Mammary epithelial cell (primary cell): ENCODE measurements at regions not wholly inside any gene's neighbourhood (a gene's known extent, or its start where the extent isn't known, plus 50 kb on each side); places are given as distances from the start of the nearest gene placed in this dataset.

Experiments
- EZH2 ChIP-seq: IDR thresholded peaks from 2 replicates; pipeline ENCODE4 v1.6.1; 2012; ENCODE audit warnings: low read length, inconsistent platforms, borderline replicate concordance
- TF ChIP-seq, protein P1 (sequence below), 2 donors: IDR thresholded peaks in 1 of 2; conservative IDR thresholded peaks in 1 of 2; 2 replicates each; pipeline ENCODE4 v1.5.1; 2011 to 2012; ENCODE audit warnings: inconsistent platforms in 2 of 2, low read length in 2 of 2, mild to moderate bottlenecking in 2 of 2, control low read depth in 1 of 2, low read depth in 1 of 2; ENCODE audit not compliant: insufficient read depth in 1 of 2; ENCODE audit errors: extremely low read depth in 1 of 2

DNA sequence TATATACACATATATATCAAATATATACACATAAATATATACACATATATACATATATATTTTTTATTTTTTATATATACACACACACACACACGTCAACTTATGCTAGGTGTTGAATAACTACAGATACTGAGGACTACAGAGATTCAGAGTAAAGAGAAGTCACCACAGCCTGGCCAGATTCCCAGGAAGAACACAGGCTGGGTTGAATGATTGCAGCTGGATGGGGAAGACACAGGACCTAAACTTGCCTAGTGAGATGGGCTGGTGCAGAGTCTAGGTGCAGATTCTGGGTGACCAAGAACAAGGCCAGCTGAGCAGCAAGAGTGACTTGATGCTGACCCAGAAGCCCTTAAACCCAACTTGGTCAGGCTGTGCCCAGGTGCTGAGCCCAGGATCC is 241.3 kb downstream of the KCTD12 start:
- TF ChIP-seq, protein P1, sequence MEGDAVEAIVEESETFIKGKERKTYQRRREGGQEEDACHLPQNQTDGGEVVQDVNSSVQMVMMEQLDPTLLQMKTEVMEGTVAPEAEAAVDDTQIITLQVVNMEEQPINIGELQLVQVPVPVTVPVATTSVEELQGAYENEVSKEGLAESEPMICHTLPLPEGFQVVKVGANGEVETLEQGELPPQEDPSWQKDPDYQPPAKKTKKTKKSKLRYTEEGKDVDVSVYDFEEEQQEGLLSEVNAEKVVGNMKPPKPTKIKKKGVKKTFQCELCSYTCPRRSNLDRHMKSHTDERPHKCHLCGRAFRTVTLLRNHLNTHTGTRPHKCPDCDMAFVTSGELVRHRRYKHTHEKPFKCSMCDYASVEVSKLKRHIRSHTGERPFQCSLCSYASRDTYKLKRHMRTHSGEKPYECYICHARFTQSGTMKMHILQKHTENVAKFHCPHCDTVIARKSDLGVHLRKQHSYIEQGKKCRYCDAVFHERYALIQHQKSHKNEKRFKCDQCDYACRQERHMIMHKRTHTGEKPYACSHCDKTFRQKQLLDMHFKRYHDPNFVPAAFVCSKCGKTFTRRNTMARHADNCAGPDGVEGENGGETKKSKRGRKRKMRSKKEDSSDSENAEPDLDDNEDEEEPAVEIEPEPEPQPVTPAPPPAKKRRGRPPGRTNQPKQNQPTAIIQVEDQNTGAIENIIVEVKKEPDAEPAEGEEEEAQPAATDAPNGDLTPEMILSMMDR (conservative IDR thresholded peaks at IDR 0.05 in 1 of 2, IDR thresholded peaks at IDR 0.05 in 1 of 2; ENCODE audit: extremely low read depth in 1 of 2, insufficient read depth in 1 of 2, low read depth in 1 of 2, low read length in 2 of 2), result no peak
- no peak for TF ChIP-seq EZH2
